Type B pancreatic cell (in vitro differentiated cells): ENCODE measurements at regions not wholly inside any gene's neighbourhood (a gene's known extent, or its start where the extent isn't known, plus 50 kb on each side); places are given as distances from the start of the nearest gene placed in this dataset.
"Not testable (repeated sequence)": the region's sequence is repeated elsewhere in the genome, so short reads cannot be mapped to it uniquely, and the experiment has no call there.

ENCODE experiments used
- DNase-seq: peaks from one replicate; pipeline ENCODE4 v3.0.0; 2021; ENCODE audit warnings: mixed read lengths; ENCODE audit not compliant: unreplicated experiment; ENCODE audit errors: extremely low spot score
- H3K27ac Mint-ChIP-seq: 2 replicates; pipeline ENCODE4 v1.8.0; 2021; ENCODE audit warnings: mild to moderate bottlenecking, mixed read lengths
- H3K27me3 Mint-ChIP-seq: 2 replicates; pipeline ENCODE4 v1.8.0; 2021; ENCODE audit warnings: mixed read lengths
- H3K36me3 Mint-ChIP-seq: 2 replicates; pipeline ENCODE4 v1.8.0; 2021; ENCODE audit warnings: mixed read lengths
- H3K4me1 Mint-ChIP-seq: one replicate; pipeline ENCODE4 v1.8.0; 2021; ENCODE audit warnings: mixed read lengths; ENCODE audit not compliant: unreplicated experiment
- H3K4me3 Mint-ChIP-seq: 2 replicates; pipeline ENCODE4 v1.8.0; 2021; ENCODE audit warnings: mild to moderate bottlenecking, mixed read lengths
- H3K9me3 Mint-ChIP-seq: 2 replicates; pipeline ENCODE4 v1.8.0; 2021; ENCODE audit warnings: mixed read lengths
- TF ChIP-seq, protein P1 (sequence below): fragments of 200-600 bp; sonication (generic); conservative IDR thresholded peaks from 2 replicates; pipeline ENCODE4 v1.5.0; 2021; ENCODE audit warnings: antibody characterized with exemption, mild to moderate bottlenecking

- no peak for DNase-seq
- Mint-ChIP-seq H3K4me1 (peaks cover 5% of the 10 kb centered on the region), H3K27ac (no peak overlapping the region), H3K9me3 (peaks cover 6% of the 10 kb centered on the region), H3K36me3 (no peaks in the 10 kb centered on the region), H3K27me3 (no peaks in the 10 kb centered on the region), H3K4me3 (no peak overlapping the region)
- TF ChIP-seq, protein P1, sequence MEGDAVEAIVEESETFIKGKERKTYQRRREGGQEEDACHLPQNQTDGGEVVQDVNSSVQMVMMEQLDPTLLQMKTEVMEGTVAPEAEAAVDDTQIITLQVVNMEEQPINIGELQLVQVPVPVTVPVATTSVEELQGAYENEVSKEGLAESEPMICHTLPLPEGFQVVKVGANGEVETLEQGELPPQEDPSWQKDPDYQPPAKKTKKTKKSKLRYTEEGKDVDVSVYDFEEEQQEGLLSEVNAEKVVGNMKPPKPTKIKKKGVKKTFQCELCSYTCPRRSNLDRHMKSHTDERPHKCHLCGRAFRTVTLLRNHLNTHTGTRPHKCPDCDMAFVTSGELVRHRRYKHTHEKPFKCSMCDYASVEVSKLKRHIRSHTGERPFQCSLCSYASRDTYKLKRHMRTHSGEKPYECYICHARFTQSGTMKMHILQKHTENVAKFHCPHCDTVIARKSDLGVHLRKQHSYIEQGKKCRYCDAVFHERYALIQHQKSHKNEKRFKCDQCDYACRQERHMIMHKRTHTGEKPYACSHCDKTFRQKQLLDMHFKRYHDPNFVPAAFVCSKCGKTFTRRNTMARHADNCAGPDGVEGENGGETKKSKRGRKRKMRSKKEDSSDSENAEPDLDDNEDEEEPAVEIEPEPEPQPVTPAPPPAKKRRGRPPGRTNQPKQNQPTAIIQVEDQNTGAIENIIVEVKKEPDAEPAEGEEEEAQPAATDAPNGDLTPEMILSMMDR, result no peak
Measured at GRCh38 chr2:238603596-238603995, 176.9 kb downstream of the ASB1 start.

DNA sequence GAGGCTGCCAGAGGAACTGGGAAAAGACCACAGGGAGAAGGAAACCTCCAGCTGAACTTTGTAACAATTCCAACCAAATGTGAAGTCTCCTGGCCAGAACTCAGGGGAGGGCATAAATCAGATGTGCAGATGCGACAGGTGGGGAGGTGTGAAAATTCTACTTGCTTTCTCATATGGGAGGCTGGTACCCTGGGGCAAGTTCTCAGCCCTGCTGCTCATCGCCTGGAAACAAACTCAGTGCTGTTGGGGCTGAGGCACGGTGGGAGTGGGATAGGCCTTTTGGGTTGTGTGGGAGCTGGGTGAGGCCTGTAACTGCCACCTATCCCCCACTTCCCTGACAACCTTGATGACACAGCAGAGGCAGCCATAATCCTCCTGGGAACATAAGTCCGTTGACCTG is 179.6 kb downstream of the ASB1 start:
- peaks cover 14% of the 10 kb centered on the region for H3K9me3 Mint-ChIP-seq
- H3K36me3 Mint-ChIP-seq, result no peaks in the 10 kb centered on the region
- H3K4me3 Mint-ChIP-seq, result no peak overlapping the region
- no peaks in the 10 kb centered on the region for H3K27me3 Mint-ChIP-seq
- no peak for DNase-seq
- TF ChIP-seq, protein P1, result no peak
- no peaks in the 10 kb centered on the region for H3K4me1 Mint-ChIP-seq
- H3K27ac Mint-ChIP-seq, result no peak overlapping the region

DNA sequence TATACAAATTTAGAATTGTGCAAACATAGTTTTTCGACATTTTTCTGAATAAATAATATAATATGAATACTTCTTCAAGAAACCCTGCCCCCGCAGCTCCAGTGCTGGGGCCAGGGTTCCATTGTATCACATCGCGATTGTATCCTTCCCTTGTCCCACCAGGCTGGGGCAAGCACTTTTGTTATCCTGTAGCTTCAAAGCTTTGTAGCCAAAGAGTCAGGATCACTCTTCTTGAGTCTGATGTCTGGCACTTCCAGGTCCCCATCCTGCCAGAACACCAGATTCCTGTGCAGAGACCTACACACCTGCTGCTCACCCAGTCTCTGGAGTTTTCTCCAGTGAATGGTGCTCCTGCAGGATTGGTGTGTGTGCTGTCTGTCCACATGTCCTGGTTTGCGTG is 186.9 kb downstream of the ASB1 start:
- Mint-ChIP-seq H3K36me3 (no peaks in the 10 kb centered on the region), H3K4me1 (no peaks in the 10 kb centered on the region), H3K9me3 (peaks cover 9% of the 10 kb centered on the region), H3K27ac (no peak overlapping the region), H3K4me3 (no peak overlapping the region), H3K27me3 (peaks cover 8% of the 10 kb centered on the region)
- TF ChIP-seq, protein P1, result no peak
- DNase-seq, result no peak

DNA sequence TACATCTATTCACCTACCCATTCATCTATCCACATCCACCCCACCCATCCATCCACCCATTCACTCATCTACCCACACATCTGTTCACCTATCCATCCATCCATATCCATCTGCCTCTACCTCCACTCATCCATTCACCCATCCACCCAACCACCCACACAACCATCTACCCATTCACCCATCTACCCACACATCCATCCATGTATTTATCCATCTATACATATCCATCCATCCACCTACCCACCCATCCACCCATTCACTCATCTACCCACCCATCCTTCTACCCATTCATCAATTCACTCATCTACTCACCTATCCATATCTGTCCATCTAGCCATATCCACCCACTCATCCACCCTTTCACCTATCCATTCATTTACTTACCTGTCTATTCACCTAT is 187.6 kb downstream of the ASB1 start:
- peaks cover 5% of the 10 kb centered on the region for H3K9me3 Mint-ChIP-seq
- H3K4me3 Mint-ChIP-seq, result no peak overlapping the region
- H3K27ac Mint-ChIP-seq, result no peak overlapping the region
- H3K27me3 Mint-ChIP-seq, result peaks cover 8% of the 10 kb centered on the region
- H3K4me1 Mint-ChIP-seq, result no peaks in the 10 kb centered on the region
- TF ChIP-seq, protein P1, result no peak
- no peak for DNase-seq
- no peaks in the 10 kb centered on the region for H3K36me3 Mint-ChIP-seq

- no peak for DNase-seq
- Mint-ChIP-seq H3K4me1 (no peaks in the 10 kb centered on the region), H3K4me3 (no peak overlapping the region), H3K9me3 (peaks cover 5% of the 10 kb centered on the region), H3K27ac (no peak overlapping the region), H3K27me3 (peaks cover 8% of the 10 kb centered on the region), H3K36me3 (no peaks in the 10 kb centered on the region)
- TF ChIP-seq, protein P1, result no peak
Measured at GRCh38 chr2:238615187-238615586, 188.5 kb downstream of the ASB1 start.

DNA sequence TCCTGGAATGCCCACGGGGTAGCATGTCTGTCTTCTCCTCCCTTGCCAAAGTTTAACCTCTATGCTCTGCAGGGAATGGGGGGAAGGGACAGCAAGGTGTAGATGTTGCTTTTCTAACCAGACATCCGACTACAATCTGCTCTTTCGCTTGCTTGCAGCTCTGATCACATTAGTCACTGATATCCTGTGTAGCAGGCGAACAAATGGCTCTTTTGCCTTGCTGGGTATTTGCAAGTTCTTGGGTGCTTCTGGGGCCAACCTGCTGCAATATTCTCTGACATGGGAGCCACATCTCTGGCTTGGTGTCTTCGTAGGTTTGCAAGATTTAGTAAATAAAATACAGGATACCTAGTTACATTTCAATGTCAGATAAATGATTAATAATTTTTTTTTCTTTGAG is 190.0 kb downstream of the ASB1 start:
- H3K4me1 Mint-ChIP-seq, result no peaks in the 10 kb centered on the region
- H3K4me3 Mint-ChIP-seq, result no peak overlapping the region
- DNase-seq, result no peak
- H3K27ac Mint-ChIP-seq, result no peak overlapping the region
- TF ChIP-seq, protein P1, result no peak
- no peaks in the 10 kb centered on the region for H3K36me3 Mint-ChIP-seq
- no peaks in the 10 kb centered on the region for H3K9me3 Mint-ChIP-seq
- H3K27me3 Mint-ChIP-seq, result peaks cover 14% of the 10 kb centered on the region

- H3K4me1 Mint-ChIP-seq, result not testable (repeated sequence)
Measured at GRCh38 chr2:238618494-238619283, 192.0 kb downstream of the ASB1 start.

More at GRCh38 chr2:238618494-238619283, 192.0 kb downstream of the ASB1 start:
- DNase-seq, H3K27ac Mint-ChIP-seq, H3K4me3 Mint-ChIP-seq, H3K36me3 Mint-ChIP-seq, H3K9me3 Mint-ChIP-seq: not testable (repeated sequence)
- peaks cover 21% of the 10 kb centered on the region for H3K27me3 Mint-ChIP-seq
